RPMI8226 (cell line): ENCODE measurements at regions not wholly inside any gene's neighbourhood (a gene's known extent, or its start where the extent isn't known, plus 50 kb on each side); places are given as distances from the start of the nearest gene placed in this dataset.
"Not testable (repeated sequence)": the region's sequence is repeated elsewhere in the genome, so short reads cannot be mapped to it uniquely, and the experiment has no call there.

Experiments
- DNase-seq: peaks from one replicate; pipeline ENCODE4 v3.0.0-alpha.2; 2015

- DNase-seq = not testable (repeated sequence)
Measured at GRCh38 chr15:20306497-20307106, 235.0 kb downstream of the GOLGA6L6 start.

- not testable (repeated sequence) for DNase-seq
Measured at GRCh38 chr15:20305912-20306311, 235.7 kb downstream of the GOLGA6L6 start.

- not testable (repeated sequence) for DNase-seq
Measured at GRCh38 chr15:20305015-20305465, 236.6 kb downstream of the GOLGA6L6 start.

GRCh38 chr15:20304282-20305014 is 237.2 kb downstream of the GOLGA6L6 start:
- not testable (repeated sequence) for DNase-seq

- DNase-seq = not testable (repeated sequence)
Measured at GRCh38 chr15:20303248-20304171, 238.1 kb downstream of the GOLGA6L6 start.

GRCh38 chr15:20302141-20303069 is 239.2 kb downstream of the GOLGA6L6 start:
- not testable (repeated sequence) for DNase-seq

- not testable (repeated sequence) for DNase-seq
Measured at GRCh38 chr15:20301471-20302081, 240.0 kb downstream of the GOLGA6L6 start.

- DNase-seq = not testable (repeated sequence)
Measured at GRCh38 chr15:20301041-20301390, 240.6 kb downstream of the GOLGA6L6 start.

- DNase-seq = not testable (repeated sequence)
Measured at GRCh38 chr15:20300351-20301040, 241.1 kb downstream of the GOLGA6L6 start.

- DNase-seq = not testable (repeated sequence)
Measured at GRCh38 chr15:20297603-20298123, 243.9 kb downstream of the GOLGA6L6 start.

- not testable (repeated sequence) for DNase-seq
Measured at GRCh38 chr15:20296261-20296660, 245.3 kb downstream of the GOLGA6L6 start.

- no peak for DNase-seq
Measured at GRCh38 chr15:20295238-20295811, 246.3 kb downstream of the GOLGA6L6 start.

GRCh38 chr15:20294651-20295237 is 246.9 kb downstream of the GOLGA6L6 start:
- no peak for DNase-seq

- DNase-seq = not testable (repeated sequence)
Measured at GRCh38 chr15:20292422-20293005, 249.1 kb downstream of the GOLGA6L6 start.

- DNase-seq = not testable (repeated sequence)
Measured at GRCh38 chr15:20291616-20292015, 250.0 kb downstream of the GOLGA6L6 start.

- not testable (repeated sequence) for DNase-seq
Measured at GRCh38 chr15:20290606-20291005, 251.0 kb downstream of the GOLGA6L6 start.

GRCh38 chr15:20289538-20290103 is 252.0 kb downstream of the GOLGA6L6 start:
- DNase-seq = not testable (repeated sequence)

- not testable (repeated sequence) for DNase-seq
Measured at GRCh38 chr15:20288800-20289537, 252.6 kb downstream of the GOLGA6L6 start.
